CD4-positive, alpha-beta T cell (primary cell): ENCODE measurements at regions not wholly inside any gene's neighbourhood (a gene's known extent, or its start where the extent isn't known, plus 50 kb on each side); places are given as distances from the start of the nearest gene placed in this dataset.

ENCODE experiments used
- ATAC-seq: fragments of 200-7000 bp; cut with Tn5 transposase; one replicate; pipeline ENCODE4 v1.10.0; 2022; ENCODE audit warnings: mild to moderate bottlenecking; ENCODE audit not compliant: poor library complexity
- CTCF ChIA-PET: fragments of 350-600 bp; sonication (Branson Sonifier 250); formaldehyde crosslinking; loops from one replicate; lab custom pipeline; 2021; ENCODE audit warnings: antibody characterized with exemption, inconsistent platforms; lab: Charles Lee
- POLR2A ChIA-PET: fragments of 350-600 bp; sonication (Branson Sonifier 250); formaldehyde crosslinking; loops from one replicate; lab custom pipeline; 2021; ENCODE audit warnings: antibody characterized with exemption, inconsistent platforms; lab: Charles Lee
- DNase-seq, 14 experiments: peaks; one replicate each; pipeline ENCODE4 v3.0.0-alpha.2; 2013 to 2020; ENCODE audit warnings: mixed read lengths in 2 of 14
- H3K27ac ChIP-seq, 2 donors: one replicate each; pipeline versions ENCODE4 v1.5.1 to v1.7.0; 2013; ENCODE audit warnings: low read length in 2 of 2, low read depth in 1 of 2, mild to moderate bottlenecking in 1 of 2
- H3K27me3 ChIP-seq, 2 experiments: 1 replicate in 1 of 2; 2 replicates in 1 of 2; pipeline versions ENCODE4 v1.6.1 to v1.7.0; 2013; ENCODE audit warnings: low read length in 2 of 2, control low read depth in 1 of 2, mild to moderate bottlenecking in 1 of 2, moderate library complexity in 1 of 2; ENCODE audit not compliant: insufficient read depth in 2 of 2, control insufficient read depth in 1 of 2
- H3K36me3 ChIP-seq: one replicate; pipeline ENCODE4 v1.6.1; 2013; ENCODE audit warnings: low read length, control low read depth; ENCODE audit not compliant: insufficient read depth
- H3K4me1 ChIP-seq: one replicate; pipeline ENCODE4 v1.6.1; 2013; ENCODE audit warnings: low read length, control low read depth; ENCODE audit not compliant: insufficient read depth
- H3K4me3 ChIP-seq: one replicate; pipeline ENCODE4 v1.5.1; 2013; ENCODE audit warnings: mild to moderate bottlenecking, low read length, moderate library complexity
- H3K9me3 ChIP-seq, 2 experiments: 1 replicate in 1 of 2; 2 replicates in 1 of 2; pipeline versions ENCODE4 v1.6.1 to v1.7.0; 2013; ENCODE audit warnings: low read length in 2 of 2, mild to moderate bottlenecking in 2 of 2, control low read depth in 1 of 2, moderate library complexity in 1 of 2; ENCODE audit not compliant: control insufficient read depth in 1 of 2, insufficient read depth in 1 of 2
- H3K27ac Mint-ChIP-seq: one replicate; pipeline ENCODE4 v1.8.0; 2020; ENCODE audit warnings: mixed read lengths
- H3K27me3 Mint-ChIP-seq: one replicate; pipeline ENCODE4 v1.8.0; 2021; ENCODE audit warnings: mixed read lengths
- H3K36me3 Mint-ChIP-seq: one replicate; pipeline ENCODE4 v1.8.0; 2021; ENCODE audit warnings: low read depth, mixed read lengths
- H3K4me1 Mint-ChIP-seq: one replicate; pipeline ENCODE4 v1.8.0; 2021; ENCODE audit warnings: low read depth, mixed read lengths
- H3K4me3 Mint-ChIP-seq: one replicate; pipeline ENCODE4 v1.8.0; 2020; ENCODE audit warnings: mild to moderate bottlenecking, mixed read lengths
- H3K9me3 Mint-ChIP-seq: one replicate; pipeline ENCODE4 v1.8.0; 2020; ENCODE audit warnings: mixed read lengths
- intact Hi-C, 2 experiments: fragments of 100-400 bp; cut with DNase I in 1 of 2; cut with micrococcal nuclease in 1 of 2; formaldehyde crosslinking; loops; one replicate each; pipeline versions ENCODE4 v1.15.1 to v1.9.0; 2023 to 2025; cut with DNase I, micrococcal nuclease
- TF ChIP-seq, protein P1 (sequence below): fragments of 200-600 bp; IDR thresholded peaks from one replicate; pipeline ENCODE4 v1.8.0; 2022; ENCODE audit warnings: antibody characterized with exemption, mild to moderate bottlenecking

- peaks cover 7% of the 10 kb centered on the region for H3K27me3 Mint-ChIP-seq
- Histone ChIP-seq H3K4me3 (no peak overlapping the region), H3K27ac (no peak overlapping the region), H3K4me1 (no peaks in the 10 kb centered on the region), H3K27me3 (no peaks in the 10 kb centered on the region), H3K36me3 (no peaks in the 10 kb centered on the region), H3K9me3 (no peaks in the 10 kb centered on the region)
- ATAC-seq (no peak), DNase-seq (no peak)
- no peak overlapping the region for H3K4me3 Mint-ChIP-seq
- TF ChIP-seq, protein P1, sequence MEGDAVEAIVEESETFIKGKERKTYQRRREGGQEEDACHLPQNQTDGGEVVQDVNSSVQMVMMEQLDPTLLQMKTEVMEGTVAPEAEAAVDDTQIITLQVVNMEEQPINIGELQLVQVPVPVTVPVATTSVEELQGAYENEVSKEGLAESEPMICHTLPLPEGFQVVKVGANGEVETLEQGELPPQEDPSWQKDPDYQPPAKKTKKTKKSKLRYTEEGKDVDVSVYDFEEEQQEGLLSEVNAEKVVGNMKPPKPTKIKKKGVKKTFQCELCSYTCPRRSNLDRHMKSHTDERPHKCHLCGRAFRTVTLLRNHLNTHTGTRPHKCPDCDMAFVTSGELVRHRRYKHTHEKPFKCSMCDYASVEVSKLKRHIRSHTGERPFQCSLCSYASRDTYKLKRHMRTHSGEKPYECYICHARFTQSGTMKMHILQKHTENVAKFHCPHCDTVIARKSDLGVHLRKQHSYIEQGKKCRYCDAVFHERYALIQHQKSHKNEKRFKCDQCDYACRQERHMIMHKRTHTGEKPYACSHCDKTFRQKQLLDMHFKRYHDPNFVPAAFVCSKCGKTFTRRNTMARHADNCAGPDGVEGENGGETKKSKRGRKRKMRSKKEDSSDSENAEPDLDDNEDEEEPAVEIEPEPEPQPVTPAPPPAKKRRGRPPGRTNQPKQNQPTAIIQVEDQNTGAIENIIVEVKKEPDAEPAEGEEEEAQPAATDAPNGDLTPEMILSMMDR, result no peak
- H3K36me3 Mint-ChIP-seq, result no peaks in the 10 kb centered on the region
- no peaks in the 10 kb centered on the region for H3K9me3 Mint-ChIP-seq
- ChIA-PET POLR2A (no interaction called here), CTCF (interaction anchor here (3.9 kb wide), 1 partner anchor 297 kb away, joined by 18 read pairs; no protein-coding TSS in a partner anchor)
- H3K27ac Mint-ChIP-seq, result no peak overlapping the region
- H3K4me1 Mint-ChIP-seq, result no peaks in the 10 kb centered on the region
- intact Hi-C loops, result no loop called here
Observed at GRCh38 chr15:57857871-57858270, 151.4 kb downstream of the POLR2M start.

GRCh38 chr15:57859130-57859685, 152.7 kb downstream of the POLR2M start:
- Histone ChIP-seq H3K9me3 (no peaks in the 10 kb centered on the region), H3K4me1 (no peaks in the 10 kb centered on the region), H3K4me3 (no peak overlapping the region), H3K27me3 (no peaks in the 10 kb centered on the region), H3K36me3 (no peaks in the 10 kb centered on the region), H3K27ac (no peak overlapping the region)
- no peak for DNase-seq
- CTCF ChIA-PET, result interaction anchor here (1.4 to 3.9 kb wide), 2 partner anchors 10 to 299 kb away, joined by 4 to 18 read pairs; no protein-coding TSS in a partner anchor
- no peaks in the 10 kb centered on the region for H3K36me3 Mint-ChIP-seq
- H3K9me3 Mint-ChIP-seq, result no peaks in the 10 kb centered on the region
- no peak for ATAC-seq
- TF ChIP-seq, protein P1, result no peak
- H3K27ac Mint-ChIP-seq, result no peak overlapping the region
- no peaks in the 10 kb centered on the region for H3K4me1 Mint-ChIP-seq
- peaks cover 7% of the 10 kb centered on the region for H3K27me3 Mint-ChIP-seq
- POLR2A ChIA-PET, result interaction anchor here (0.6 kb wide), 1 partner anchor 284 kb away, joined by 3 read pairs; no protein-coding TSS in a partner anchor
- no peak overlapping the region for H3K4me3 Mint-ChIP-seq
- intact Hi-C loops, result no loop called here

GRCh38 chr15:57861034-57861638, 154.6 kb downstream of the POLR2M start:
- Histone ChIP-seq H3K4me1 (no peaks in the 10 kb centered on the region), H3K27me3 (peaks cover 0 to 4% of the 10 kb centered on the region in 2 experiments), H3K9me3 (no peaks in the 10 kb centered on the region), H3K36me3 (no peaks in the 10 kb centered on the region), H3K27ac (no peak overlapping the region), H3K4me3 (no peak overlapping the region)
- H3K27me3 Mint-ChIP-seq, result peaks cover 10% of the 10 kb centered on the region
- H3K27ac Mint-ChIP-seq, result no peak overlapping the region
- H3K36me3 Mint-ChIP-seq, result no peaks in the 10 kb centered on the region
- ATAC-seq (no peak), DNase-seq (peak in 6 of 14 experiments; percentile 7 to 74 (median 48))
- H3K4me1 Mint-ChIP-seq, result no peaks in the 10 kb centered on the region
- no peaks in the 10 kb centered on the region for H3K9me3 Mint-ChIP-seq
- intact Hi-C loops, result loop anchor here (1.0 to 10.0 kb wide), 6 partner anchors 109 to 1664 kb away; no protein-coding TSS in a partner anchor
- no peak overlapping the region for H3K4me3 Mint-ChIP-seq
- ChIA-PET CTCF (interaction anchor here (0.6 to 3.9 kb wide), 15 partner anchors 9 to 1668 kb away, joined by 3 to 18 read pairs (median 3); no protein-coding TSS in a partner anchor), POLR2A (interaction anchor here (1.4 kb wide), 1 partner anchor 154 kb away, joined by 4 read pairs; the partner anchor contains the start of gene POLR2M)
- TF ChIP-seq, protein P1, result peak; percentile 96
